TTC549 (cell line): ENCODE measurements at regions not wholly inside any gene's neighbourhood (a gene's known extent, or its start where the extent isn't known, plus 50 kb on each side); places are given as distances from the start of the nearest gene placed in this dataset.

Experiments
- FAIRE-seq: peaks from 2 replicates; lab custom pipeline; 2012; peaks lifted over from hg19 to GRCh38; lab: Jason Lieb, UNC

GRCh38 chr11:11755871-11756270 is 85.9 kb upstream of the USP47 start:
- no peak for FAIRE-seq

GRCh38 chr11:11752679-11753078 is 89.1 kb upstream of the USP47 start:
- FAIRE-seq: no peak

GRCh38 chr11:11750017-11750878 is 91.5 kb upstream of the USP47 start:
- no peak for FAIRE-seq

GRCh38 chr11:11748706-11749365 is 92.9 kb upstream of the USP47 start:
- FAIRE-seq: no peak

- no peak for FAIRE-seq
Measured at GRCh38 chr11:11747570-11747969, 94.2 kb upstream of the USP47 start.

- FAIRE-seq: no peak
Measured at GRCh38 chr11:11746449-11746848, 95.3 kb upstream of the USP47 start.

GRCh38 chr11:11743216-11743615 is 98.6 kb upstream of the USP47 start:
- FAIRE-seq: no peak

- FAIRE-seq: no peak
Measured at GRCh38 chr11:11742486-11742885, 99.3 kb upstream of the USP47 start.

GRCh38 chr11:11740836-11741235 is 100.9 kb upstream of the USP47 start:
- no peak for FAIRE-seq

- no peak for FAIRE-seq
Measured at GRCh38 chr11:11740073-11740702, 101.6 kb upstream of the USP47 start.

GRCh38 chr11:11738370-11738769 is 103.4 kb upstream of the USP47 start:
- FAIRE-seq: no peak

- no peak for FAIRE-seq
Measured at GRCh38 chr11:11735586-11735985, 106.2 kb upstream of the USP47 start.

GRCh38 chr11:11733246-11733747 is 108.5 kb upstream of the USP47 start:
- FAIRE-seq: no peak

GRCh38 chr11:11732116-11732515 is 109.7 kb upstream of the USP47 start:
- no peak for FAIRE-seq

- FAIRE-seq: no peak
Measured at GRCh38 chr11:11731311-11732083, 109.7 kb upstream of the GALNT18 start.

GRCh38 chr11:11728386-11728785 is 106.6 kb upstream of the GALNT18 start:
- no peak for FAIRE-seq

GRCh38 chr11:11725438-11725837 is 103.6 kb upstream of the GALNT18 start:
- no peak for FAIRE-seq

- no peak for FAIRE-seq
Measured at GRCh38 chr11:11724994-11725393, 103.2 kb upstream of the GALNT18 start.

- no peak for FAIRE-seq
Measured at GRCh38 chr11:11722861-11723260, 101.1 kb upstream of the GALNT18 start.

- FAIRE-seq: no peak
Measured at GRCh38 chr11:11722246-11722645, 100.4 kb upstream of the GALNT18 start.

- no peak for FAIRE-seq
Measured at GRCh38 chr11:11718511-11718910, 96.7 kb upstream of the GALNT18 start.

GRCh38 chr11:11717064-11717725 is 95.4 kb upstream of the GALNT18 start:
- FAIRE-seq: no peak
